NCI-H1930 (cell line): ENCODE measurements at regions not wholly inside any gene's neighbourhood (a gene's known extent, or its start where the extent isn't known, plus 50 kb on each side); places are given as distances from the start of the nearest gene placed in this dataset.

Experiments used
- DNase-seq, 2 experiments: peaks; one replicate each; lab custom pipeline; 2025; lab: John Stamatoyannopoulos, UW

DNA sequence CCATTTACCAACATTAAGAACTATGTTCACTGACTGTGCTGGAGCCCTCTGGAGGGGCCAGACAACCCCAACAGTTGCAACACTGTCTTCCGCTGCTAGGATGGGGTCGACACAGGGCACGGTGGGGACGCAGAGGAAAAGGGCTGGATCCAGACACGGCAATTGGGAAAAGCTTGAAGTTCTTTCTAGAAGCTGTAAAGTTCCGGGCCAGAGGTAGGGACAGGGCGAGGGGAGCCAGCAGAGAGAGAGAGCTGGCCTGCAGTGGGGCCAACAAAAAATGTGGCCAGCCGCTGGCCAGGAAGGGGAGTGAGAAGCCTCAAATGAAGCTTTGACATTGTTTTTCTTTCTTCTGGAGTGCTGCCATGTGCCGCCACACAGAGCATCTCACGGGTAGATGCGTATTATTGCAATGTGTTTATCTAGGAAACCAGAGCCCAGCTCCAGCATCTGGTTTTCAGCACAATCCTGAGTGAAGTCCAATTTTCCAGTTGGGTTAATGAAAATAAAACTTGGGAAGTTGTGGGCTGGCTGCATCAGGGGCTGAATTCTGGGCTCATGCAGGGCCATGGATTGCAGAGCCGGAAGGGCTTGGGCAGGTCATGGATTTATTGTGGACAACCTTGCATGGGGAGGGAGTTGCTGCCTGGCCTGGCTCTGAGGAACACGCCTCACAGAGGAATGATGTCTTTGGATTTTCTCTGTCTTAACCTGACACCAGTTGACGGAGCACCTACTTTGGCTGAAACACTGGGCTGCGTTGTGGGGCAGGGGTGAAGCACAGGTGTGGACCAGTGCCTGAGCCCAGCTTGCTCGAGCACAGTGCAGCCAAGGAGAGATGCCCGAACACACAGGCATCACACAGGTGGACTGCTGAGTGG, 67.6 kb upstream of the AMPD3 start:
- DNase-seq = no peak

DNA sequence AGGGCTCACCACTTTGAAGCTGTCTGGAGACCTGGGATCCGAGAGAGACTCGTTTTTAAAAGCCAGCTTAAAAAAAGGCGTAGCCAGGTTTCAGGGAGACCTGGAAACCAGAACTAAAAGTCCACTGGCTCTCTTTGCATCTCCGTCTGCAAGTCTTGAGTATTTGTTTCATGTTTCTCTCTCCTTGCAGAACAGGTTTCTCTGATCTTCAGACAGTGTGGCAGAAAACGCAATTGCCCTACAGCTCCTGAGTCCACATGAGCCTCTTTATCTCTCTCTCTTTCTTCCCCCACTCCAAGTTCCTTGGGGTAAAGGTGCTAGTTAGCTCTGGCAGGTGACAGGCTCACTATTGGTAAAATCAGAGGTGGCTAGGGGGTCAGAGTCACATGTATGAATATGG, 67.0 kb upstream of the AMPD3 start:
- DNase-seq = no peak

DNA sequence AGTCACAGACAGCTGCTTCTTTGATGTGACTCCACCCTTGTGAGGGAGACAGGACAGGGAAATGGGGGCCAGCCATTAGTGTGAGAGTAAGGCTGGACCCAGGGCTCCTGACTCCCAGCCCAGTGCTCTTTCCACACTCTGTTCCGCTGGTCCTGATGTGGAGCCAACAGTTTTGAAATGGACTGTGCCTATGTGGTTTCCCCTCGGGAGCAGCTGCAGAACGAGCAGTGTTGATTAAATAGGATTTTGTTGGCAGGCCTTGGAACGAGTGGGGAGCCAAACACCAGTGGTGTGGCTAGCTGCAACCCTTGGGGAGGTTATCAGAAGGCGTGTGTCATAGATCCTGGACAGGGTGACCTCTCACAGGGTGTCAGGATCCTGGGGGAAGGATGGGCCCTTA, 66.5 kb upstream of the AMPD3 start:
- DNase-seq = no peak

DNA sequence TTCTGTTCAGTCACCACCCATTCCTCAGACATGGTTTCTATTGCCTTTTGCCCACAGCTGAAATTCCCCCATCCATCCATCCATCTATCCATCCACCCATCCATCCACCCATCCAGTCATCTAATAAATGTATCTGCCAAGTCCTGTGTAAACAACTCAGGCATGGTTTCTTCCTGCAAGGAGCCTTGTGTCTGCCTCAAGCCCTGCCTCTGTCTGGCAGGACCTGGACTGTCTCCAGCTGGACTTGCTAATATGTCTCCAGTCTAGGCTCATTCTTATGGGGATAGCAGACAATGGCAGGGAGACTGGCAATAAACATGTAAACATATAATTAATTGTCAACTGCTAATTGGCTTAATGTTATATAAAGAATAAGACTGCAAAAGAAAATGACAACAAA, 64.7 kb upstream of the AMPD3 start:
- no peak for DNase-seq

DNA sequence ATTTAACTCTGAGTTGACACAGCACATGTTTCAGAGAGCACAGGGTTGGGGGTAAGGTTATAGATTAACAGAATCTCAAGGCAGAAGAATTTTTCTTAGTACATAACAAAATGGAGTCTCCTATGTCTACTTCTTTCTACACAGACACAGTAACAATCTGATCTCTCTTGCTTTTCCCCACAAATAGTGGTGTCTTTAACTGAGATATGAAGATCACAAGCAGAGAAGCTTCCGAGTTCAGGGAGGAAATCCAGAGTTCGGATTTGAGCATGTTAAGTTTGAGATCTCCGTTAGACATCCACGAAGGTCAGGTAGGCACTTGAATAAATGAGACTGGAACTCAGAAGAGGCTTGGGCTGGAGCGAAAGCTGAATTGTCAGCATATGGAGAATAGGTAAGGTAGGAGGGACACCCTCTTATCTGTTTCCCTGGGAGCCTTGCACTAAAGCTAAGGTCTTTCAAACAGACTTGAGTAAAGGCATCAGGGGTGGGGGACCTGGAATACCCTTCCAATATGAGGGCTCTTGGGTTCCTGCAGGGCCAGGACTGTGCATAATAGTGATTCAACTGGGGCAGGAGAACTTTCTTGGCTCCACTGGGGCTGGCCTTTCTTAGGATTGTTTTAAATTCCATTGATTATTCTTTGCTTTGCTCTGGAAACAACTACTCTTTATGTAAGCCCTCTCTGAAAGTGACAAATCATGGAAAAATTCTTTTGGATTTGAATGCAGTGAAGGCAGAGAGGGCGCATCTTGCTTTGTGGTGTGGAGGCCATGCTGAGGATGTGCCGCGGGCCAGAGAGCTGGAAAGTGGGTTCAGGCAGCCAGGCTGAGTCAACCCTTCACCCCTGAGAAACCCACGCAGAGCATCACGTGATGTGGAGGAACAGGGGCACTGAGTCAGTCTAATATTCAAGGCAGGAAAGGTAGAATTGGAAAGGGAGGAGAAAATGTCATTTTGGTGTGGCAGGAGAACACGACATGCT, 62.7 kb upstream of the AMPD3 start:
- DNase-seq = no peak

DNA sequence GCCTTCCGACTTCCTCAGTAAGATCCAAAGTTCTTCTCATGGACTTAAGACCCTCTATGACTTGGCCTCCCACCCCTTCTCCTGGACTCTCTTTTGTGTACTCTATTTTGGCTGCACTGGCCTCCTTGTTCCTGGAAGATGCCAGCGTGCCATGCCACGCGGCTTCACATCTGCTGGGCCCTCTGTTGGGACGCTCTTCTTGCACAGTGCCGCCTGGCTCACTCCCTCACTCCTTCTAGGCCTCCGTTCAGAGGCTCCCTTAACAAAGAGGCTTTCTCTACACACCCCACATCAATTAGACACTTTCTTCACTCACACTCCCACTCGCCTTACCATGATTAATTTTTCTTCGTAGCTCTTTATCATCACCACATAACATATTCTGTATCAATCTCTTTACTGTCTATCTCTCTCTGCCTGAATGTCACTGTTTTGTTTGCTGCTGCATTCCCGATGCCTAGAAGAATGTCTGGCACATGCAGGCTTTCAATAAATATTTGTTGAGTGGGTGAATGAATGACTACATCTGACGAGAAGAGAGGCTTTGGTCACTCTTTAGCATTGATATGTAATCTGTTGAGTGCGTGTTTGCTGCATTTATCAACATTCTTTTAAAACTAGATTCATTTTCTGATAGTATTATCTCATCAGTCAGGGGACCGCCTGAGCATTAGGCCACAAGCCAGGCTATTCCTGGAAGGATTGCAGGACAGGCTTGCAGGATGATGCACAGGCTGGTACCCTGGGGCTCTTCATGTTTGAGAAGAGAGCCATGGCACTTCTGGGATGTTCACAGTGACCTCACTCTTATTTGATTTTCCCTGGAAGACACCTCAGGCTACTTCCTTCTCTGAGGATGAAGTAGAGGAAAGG, 60.6 kb upstream of the AMPD3 start:
- DNase-seq = no peak

DNA sequence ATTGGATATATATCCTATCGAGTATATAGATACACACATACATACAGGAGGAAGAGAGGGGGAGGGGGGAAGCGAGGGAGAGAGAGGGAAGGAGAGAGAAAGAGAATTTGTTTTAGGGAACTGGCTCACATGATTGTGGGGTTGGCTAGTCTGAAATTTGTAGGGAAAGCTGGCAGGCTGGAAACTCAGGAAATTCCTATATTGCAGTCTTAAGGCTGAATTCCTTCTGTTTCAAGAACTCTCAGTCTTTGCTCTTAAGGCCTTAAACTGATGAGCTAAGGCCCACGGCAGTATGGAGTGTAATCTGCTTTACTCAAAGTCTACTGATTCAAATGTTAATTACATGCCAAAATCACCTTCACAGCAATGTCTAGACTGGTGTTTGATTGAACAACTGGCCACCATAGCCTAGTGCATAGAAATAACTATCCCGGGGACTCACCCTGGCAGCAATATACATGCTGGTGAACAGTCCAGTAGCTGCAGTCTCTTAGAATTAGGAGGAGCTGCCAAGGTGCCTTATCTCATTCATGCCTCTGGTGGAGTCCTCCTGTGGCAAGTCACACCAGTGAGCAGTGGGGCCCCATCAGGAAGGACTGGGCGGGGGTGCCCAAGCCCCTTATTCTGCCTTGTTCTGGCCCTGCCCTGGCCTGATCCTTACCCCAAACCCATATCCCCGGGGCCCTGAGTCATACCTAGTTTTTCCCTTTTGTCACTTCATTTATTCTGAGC, 59.7 kb upstream of the AMPD3 start:
- DNase-seq = no peak

DNA sequence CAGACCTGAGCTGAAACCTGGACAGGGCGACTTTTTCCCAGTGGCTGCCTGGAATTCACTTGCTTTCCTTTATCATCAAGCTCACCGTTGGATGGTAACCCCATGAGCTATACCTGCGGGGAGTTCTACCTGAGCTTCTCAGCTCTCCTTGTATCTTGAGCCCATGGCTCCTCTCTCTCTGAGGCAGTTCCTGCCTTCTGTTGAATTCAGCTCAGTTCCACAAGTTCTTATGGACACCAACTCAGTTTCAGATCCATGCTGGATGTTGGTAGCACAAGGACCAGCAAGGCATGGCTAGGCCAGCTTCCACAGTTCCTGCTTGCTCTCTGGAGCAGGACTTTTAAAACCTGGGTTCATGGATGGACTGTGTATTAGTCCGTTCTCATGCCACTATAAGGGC, 58.3 kb upstream of the AMPD3 start:
- no peak for DNase-seq

DNA sequence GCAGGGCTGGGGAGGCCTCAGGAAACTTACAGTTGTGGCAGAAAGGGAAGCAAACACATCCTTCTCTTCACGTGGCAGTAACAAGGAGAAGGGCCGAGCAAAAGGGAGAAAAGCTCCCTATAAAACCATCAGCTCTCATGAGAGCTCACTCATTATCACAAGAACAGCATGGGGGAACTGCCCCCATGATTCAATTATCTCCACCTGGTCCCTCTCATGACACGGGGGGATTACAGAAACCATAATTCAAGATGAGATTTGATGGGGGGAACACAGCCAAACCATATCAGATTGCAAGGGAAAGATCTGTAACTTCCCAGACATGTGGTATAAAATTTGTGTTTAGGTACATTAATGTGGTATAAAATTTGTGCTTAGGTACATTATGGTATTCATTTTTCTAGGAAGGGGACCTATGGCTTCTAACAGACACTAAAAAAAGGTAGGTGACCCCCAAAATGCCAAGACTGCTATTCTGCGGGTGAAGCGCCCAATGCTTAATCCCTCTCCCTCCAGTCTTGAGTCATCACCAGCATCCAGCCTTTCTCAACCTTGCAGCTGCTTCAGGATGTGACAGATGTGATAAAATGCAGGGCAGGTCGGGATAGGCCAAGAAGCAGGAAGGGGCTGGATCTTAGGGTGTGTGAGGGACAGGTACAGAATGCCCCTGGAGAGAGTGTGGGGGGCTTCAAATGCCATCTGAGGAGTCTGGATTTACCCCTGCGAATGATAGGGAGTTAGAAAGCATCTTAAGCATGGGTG, 57.7 kb upstream of the AMPD3 start:
- DNase-seq = no peak

DNA sequence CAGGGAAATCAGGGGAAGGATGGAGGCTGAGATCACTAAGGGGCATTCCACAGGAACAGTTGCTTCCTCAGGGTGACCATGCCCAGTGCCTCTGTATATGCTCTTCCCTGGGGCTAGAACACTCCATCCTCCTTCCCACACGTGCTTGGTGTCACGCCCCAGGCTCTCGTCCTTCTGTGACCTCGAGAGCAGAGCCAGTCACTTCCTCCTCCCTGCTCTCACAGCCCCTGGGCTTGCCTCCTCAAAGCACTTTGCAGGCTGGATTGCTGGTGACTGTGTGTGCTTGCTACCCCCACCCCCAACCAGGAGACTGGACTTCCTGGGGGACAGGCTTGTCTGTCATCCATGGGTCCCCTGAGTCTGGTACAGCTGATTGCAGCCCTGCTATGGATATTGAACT, 56.5 kb upstream of the AMPD3 start:
- no peak for DNase-seq

DNA sequence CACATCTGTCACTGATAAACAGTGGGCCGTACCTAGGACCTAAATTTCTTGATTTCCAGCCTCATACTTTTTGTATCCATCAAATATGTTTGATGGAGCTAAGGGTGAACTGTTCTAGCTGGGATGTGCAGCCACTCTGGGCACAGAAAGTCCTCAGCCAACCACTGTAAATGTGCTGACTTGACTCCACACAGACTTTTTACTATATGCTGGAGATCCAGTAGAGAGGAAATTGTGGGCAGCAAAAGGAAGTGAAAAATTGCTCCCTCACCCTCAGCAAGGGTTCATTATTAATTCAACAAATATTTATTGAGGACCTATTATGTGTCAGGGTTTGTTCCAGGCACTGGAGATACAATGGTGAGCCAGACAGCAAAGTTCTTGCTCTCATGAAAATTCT, 54.2 kb upstream of the AMPD3 start:
- no peak for DNase-seq

DNA sequence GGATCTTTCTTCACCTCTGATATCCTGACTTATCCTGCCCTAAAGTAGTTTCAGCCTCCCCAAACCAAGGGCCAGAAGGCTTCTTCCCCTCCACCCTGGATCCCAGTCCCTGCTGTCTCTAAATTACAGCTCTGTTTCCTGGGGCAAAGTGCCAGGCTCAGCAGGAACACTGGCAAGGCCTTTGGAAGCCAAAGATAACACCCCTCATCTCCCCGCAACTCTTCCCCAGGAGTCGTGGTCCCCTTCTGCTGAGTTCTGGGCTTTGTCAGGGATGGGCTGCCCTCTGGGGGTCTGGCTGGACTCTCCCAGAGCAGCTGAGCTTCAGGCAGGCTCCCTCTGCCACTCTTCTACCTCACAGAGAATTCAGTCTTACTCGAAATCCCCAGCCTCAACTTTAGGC, 53.8 kb upstream of the AMPD3 start:
- DNase-seq = no peak

DNA sequence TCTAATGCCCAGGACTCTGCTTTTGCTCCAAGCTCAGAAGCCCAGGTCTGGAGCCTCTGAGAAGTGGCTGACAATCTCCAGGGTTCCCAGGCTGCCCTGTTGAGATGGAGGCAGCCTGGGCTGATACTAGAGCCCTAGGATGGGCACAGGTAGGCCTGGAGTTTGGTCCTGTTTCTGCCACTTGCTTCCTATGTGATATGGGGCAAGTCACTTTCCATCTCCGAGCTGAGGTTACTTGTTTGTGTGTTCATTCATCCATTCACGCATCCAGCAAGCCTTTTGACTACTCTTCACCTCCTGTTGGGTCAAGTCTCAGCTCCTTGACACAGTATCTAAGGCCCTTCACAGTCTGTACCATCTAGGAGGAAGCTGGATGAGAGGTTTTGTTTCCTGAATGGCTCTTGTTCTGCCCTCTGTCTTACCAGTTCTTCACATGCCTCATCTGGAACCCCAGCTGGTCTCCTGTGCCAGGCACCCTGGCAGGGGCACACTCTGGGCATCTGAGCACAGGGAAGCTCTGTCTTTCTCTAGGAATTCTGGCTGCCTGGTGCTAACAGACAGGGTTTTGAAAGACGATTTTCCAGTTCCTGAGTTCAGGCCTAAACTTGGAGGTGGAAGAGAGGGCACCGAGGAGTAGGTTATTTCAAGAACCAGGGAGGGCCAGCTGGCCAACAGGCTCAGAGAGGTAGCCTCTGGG, 53.2 kb upstream of the AMPD3 start:
- DNase-seq = no peak
